ENCODE measurements at regions not wholly inside any gene's neighbourhood (a gene's known extent, or its start where the extent isn't known, plus 50 kb on each side); places are given as distances from the start of the nearest gene placed in this dataset.

GRCh38 chr2:217414429-217414828, 554.6 kb upstream of the TNP1 start:
- Histone ChIP-seq H3K27me3 (ENCODE audit: control insufficient read depth in 1 of 2, insufficient read depth in 2 of 2, low read length in 2 of 2) (no peaks in the 10 kb centered on the region; a peak in 1 of 5 replicates), H3K79me2 (ENCODE audit: insufficient read depth, low read length) (no peaks in the 10 kb centered on the region), H3K4me1 (ENCODE audit: insufficient read depth, low read length) (no peaks in the 10 kb centered on the region), H3K36me3 (replicated peaks in 1 of 2; ENCODE audit: control insufficient read depth in 1 of 2, insufficient read depth in 2 of 2, low read length in 2 of 2) (no peaks in the 10 kb centered on the region), H3K9ac (ENCODE audit: insufficient read depth, low read depth, low read length) (no peak overlapping the region), H3K4me2 (ENCODE audit: low read depth, low read length) (no peak overlapping the region), H4K20me1 (ENCODE audit: insufficient read depth, low read length) (no peaks in the 10 kb centered on the region), H3K4me3 (replicated peaks in 1 of 3; ENCODE audit: insufficient read depth in 1 of 3, low read depth in 2 of 3, low read length in 3 of 3) (no peak overlapping the region), H3K27ac (ENCODE audit: extremely low read length, insufficient read depth, low read length) (no peak overlapping the region), H3K9me3 (ENCODE audit: low read length) (no peaks in the 10 kb centered on the region), H2AFZ (ENCODE audit: low read length) (no peak overlapping the region)
- TF ChIP-seq SMAD1 (CRISPR knock-in tag; IDR thresholded peaks at IDR 0.05; ENCODE audit: borderline replicate concordance, low read depth): no peak
- no peak for TF ChIP-seq FOSL2 (CRISPR knock-in tag; IDR thresholded peaks at IDR 0.05)
- TF ChIP-seq, protein P1, sequence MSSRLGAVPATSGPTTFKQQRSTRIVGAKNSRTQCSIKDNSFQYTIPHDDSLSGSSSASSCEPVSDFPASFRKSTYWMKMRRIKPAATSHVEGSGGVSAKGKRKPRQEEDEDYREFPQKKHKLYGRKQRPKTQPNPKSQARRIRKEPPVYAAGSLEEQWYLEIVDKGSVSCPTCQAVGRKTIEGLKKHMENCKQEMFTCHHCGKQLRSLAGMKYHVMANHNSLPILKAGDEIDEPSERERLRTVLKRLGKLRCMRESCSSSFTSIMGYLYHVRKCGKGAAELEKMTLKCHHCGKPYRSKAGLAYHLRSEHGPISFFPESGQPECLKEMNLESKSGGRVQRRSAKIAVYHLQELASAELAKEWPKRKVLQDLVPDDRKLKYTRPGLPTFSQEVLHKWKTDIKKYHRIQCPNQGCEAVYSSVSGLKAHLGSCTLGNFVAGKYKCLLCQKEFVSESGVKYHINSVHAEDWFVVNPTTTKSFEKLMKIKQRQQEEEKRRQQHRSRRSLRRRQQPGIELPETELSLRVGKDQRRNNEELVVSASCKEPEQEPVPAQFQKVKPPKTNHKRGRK (CRISPR knock-in tag; IDR thresholded peaks at IDR 0.05): no peak
- TF ChIP-seq MBD4 (IDR thresholded peaks at IDR 0.05; ENCODE audit: borderline replicate concordance, low read length): no peak
- no peak for TF ChIP-seq MATR3 (CRISPR knock-in tag; IDR thresholded peaks at IDR 0.05)
- no peak for TF ChIP-seq ZNF350 (CRISPR knock-in tag; IDR thresholded peaks at IDR 0.05; ENCODE audit: borderline replicate concordance, low read depth)
- no peak for TF ChIP-seq CBX1 (IDR thresholded peaks at IDR 0.05; ENCODE audit: low read depth)
- TF ChIP-seq ZFP36L1 (CRISPR knock-in tag; IDR thresholded peaks at IDR 0.05): no peak
- TF ChIP-seq DMAP1 (CRISPR knock-in tag; IDR thresholded peaks at IDR 0.05): no peak
- TF ChIP-seq ZNF326 (CRISPR knock-in tag; IDR thresholded peaks at IDR 0.05; ENCODE audit: borderline replicate concordance): no peak
- TF ChIP-seq DR1 (CRISPR knock-in tag; IDR thresholded peaks at IDR 0.05): no peak
- no peak for TF ChIP-seq FOXM1 (CRISPR knock-in tag; IDR thresholded peaks at IDR 0.05)
- TF ChIP-seq, protein P2, sequence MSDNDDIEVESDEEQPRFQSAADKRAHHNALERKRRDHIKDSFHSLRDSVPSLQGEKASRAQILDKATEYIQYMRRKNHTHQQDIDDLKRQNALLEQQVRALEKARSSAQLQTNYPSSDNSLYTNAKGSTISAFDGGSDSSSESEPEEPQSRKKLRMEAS (IDR thresholded peaks at IDR 0.05): no peak
- no peak for TF ChIP-seq ZNF501 (CRISPR knock-in tag; IDR thresholded peaks at IDR 0.05)
- intact Hi-C loops (cut with micrococcal nuclease; ENCODE audit: unreplicated experiment): no loop called here
- WGBS (ENCODE audit: low lambda C conversion rate): 9% methylated on average over 4 of the region's 4 CpGs
- FAIRE-seq (no peak), DNase-seq (ENCODE audit: low spot score) (no peak), ATAC-seq (no peak)
- CTCF ChIA-PET (ENCODE audit: low intra/inter-chr PET ratio, low total read pairs): no interaction called here
- in situ Hi-C loops (cut with HindIII; ENCODE audit: extremely low pct_ligation_motif_present, low pct_unique_long_range_greater_than_20kb): no loop called here
- POLR2A ChIA-PET: no interaction called here
- BruUV-seq (replicated peaks): no TSS peak
